GM12878 (cell line): ENCODE measurements at regions not wholly inside any gene's neighbourhood (a gene's known extent, or its start where the extent isn't known, plus 50 kb on each side); places are given as distances from the start of the nearest gene placed in this dataset.

Source experiments
- ATAC-seq: fragments of 200-7000 bp; cut with Tn5 transposase; 3 replicates; pipeline ENCODE4 v1.9.1; 2020; ENCODE audit warnings: mild to moderate bottlenecking, moderate library complexity
- BruUV-seq: library from RNA; stranded (reverse); fragments of 400-500 nt; replicated peaks from 2 replicates; lab custom pipeline; 2021; lab: Mats Ljungman, UMichigan
- CTCF ChIA-PET: fragments of 300-600 bp; sonication (Branson Sonifier 250); formaldehyde crosslinking; extraction: SDS; loops from one replicate; lab custom pipeline; 2021; ENCODE audit warnings: inconsistent platforms; lab: Yijun Ruan, JAX
- POLR2A ChIA-PET: fragments of 350-600 bp; formaldehyde crosslinking; extraction: SDS; loops from one replicate; lab custom pipeline; 2021; ENCODE audit warnings: inconsistent platforms; lab: Charles Lee
- RAD21 ChIA-PET: fragments of 300-600 bp; sonication (Branson Sonifier 250); formaldehyde crosslinking; loops from one replicate; lab custom pipeline; 2023; ENCODE audit warnings: antibody characterized with exemption; ENCODE audit not compliant: unreplicated experiment; lab: Charles Lee
- SMC1A ChIA-PET: fragments of 300-600 bp; sonication (Branson Sonifier 250); formaldehyde crosslinking; loops from one replicate; lab custom pipeline; 2023; ENCODE audit not compliant: unreplicated experiment, uncharacterized antibody; lab: Charles Lee
- DNase-seq: peaks from one replicate; pipeline ENCODE4 v3.0.0-alpha.2; 2011; ENCODE audit warnings: low read depth, low spot score
- FAIRE-seq: peaks from 3 replicates; lab custom pipeline; 2011; peaks lifted over from hg19 to GRCh38; lab: Jason Lieb, UNC
- H2AFZ ChIP-seq: 2 replicates; pipeline ENCODE4 v1.6.0; 2011; ENCODE audit warnings: low read depth, low read length, control low read depth; ENCODE audit not compliant: control insufficient read depth
- H3K27ac ChIP-seq: 2 replicates; pipeline ENCODE4 v1.5.1; 2011; ENCODE audit warnings: control low read depth; ENCODE audit not compliant: control insufficient read depth, insufficient read depth
- H3K27me3 ChIP-seq, 2 experiments: replicated peaks in 1 of 2; 2 replicates each; pipeline versions ENCODE4 v1.6.0 to v1.6.1; 2011; ENCODE audit warnings: low read length in 1 of 2; ENCODE audit not compliant: control insufficient read depth in 2 of 2, insufficient read depth in 2 of 2
- H3K36me3 ChIP-seq, 2 experiments: 2 replicates each; pipeline ENCODE4 v1.5.1; 2011; ENCODE audit warnings: low read length in 1 of 2; ENCODE audit not compliant: control insufficient read depth in 2 of 2, insufficient read depth in 2 of 2
- H3K4me1 ChIP-seq: 2 replicates; pipeline ENCODE4 v1.6.1; 2011; ENCODE audit warnings: mild to moderate bottlenecking, low read length, moderate library complexity, mixed read lengths; ENCODE audit not compliant: control insufficient read depth, insufficient read depth
- H3K4me2 ChIP-seq: 2 replicates; pipeline ENCODE4 v1.6.0; 2011; ENCODE audit warnings: control low read depth; ENCODE audit not compliant: control insufficient read depth, insufficient read depth
- H3K4me3 ChIP-seq: fragments of 200-600 bp; sonication (generic); 2 replicates; pipeline ENCODE4 v1.5.1; 2016
- H3K79me2 ChIP-seq: 2 replicates; pipeline ENCODE4 v1.6.0; 2011; ENCODE audit warnings: low read length; ENCODE audit not compliant: control insufficient read depth, insufficient read depth
- H3K9ac ChIP-seq: 2 replicates; pipeline ENCODE4 v1.8.0; 2011; ENCODE audit warnings: low read length, control low read depth, mixed read lengths; ENCODE audit not compliant: control insufficient read depth, insufficient read depth
- H3K9me3 ChIP-seq: replicated peaks from 3 replicates; pipeline ENCODE4 v1.5.1; 2011; ENCODE audit warnings: mild to moderate bottlenecking, low read length; ENCODE audit not compliant: control insufficient read depth, insufficient read depth
- H4K20me1 ChIP-seq: 2 replicates; pipeline ENCODE4 v1.6.0; 2011; ENCODE audit not compliant: control insufficient read depth, insufficient read depth
- ASH2L ChIP-seq: fragments of 300-600, 200-600 bp; sonication (generic); IDR thresholded peaks from 2 replicates; pipeline ENCODE4 v1.6.1; 2017; ENCODE audit warnings: low read depth, mild to moderate bottlenecking, borderline replicate concordance
- CBX3 ChIP-seq: fragments of 200-600 bp; sonication (generic); IDR thresholded peaks from 2 replicates; pipeline ENCODE4 v1.6.1; 2016; ENCODE audit warnings: low read depth, borderline replicate concordance
- CTCF ChIP-seq, 3 experiments: IDR thresholded peaks in 2 of 3; conservative IDR thresholded peaks in 1 of 3; 2 replicates each; pipeline ENCODE4 v1.5.1; 2011; ENCODE audit warnings: low read depth in 3 of 3, low read length in 3 of 3, mild to moderate bottlenecking in 3 of 3, control low read depth in 2 of 3, moderate library complexity in 2 of 3, inconsistent platforms in 1 of 3, mixed read lengths in 1 of 3; ENCODE audit not compliant: control insufficient read depth in 2 of 3, insufficient read depth in 1 of 3; ENCODE audit errors: extremely low read depth in 1 of 3
- ESRRA ChIP-seq: IDR thresholded peaks from 2 replicates; pipeline ENCODE4 v1.6.1; 2012; ENCODE audit warnings: mild to moderate bottlenecking, low read length, improper control_type of control experiment
- IKZF1 ChIP-seq: fragments of 450-650 bp; conservative IDR thresholded peaks from 2 replicates; pipeline ENCODE4 v1.6.1; 2017; ENCODE audit warnings: antibody characterized with exemption, mild to moderate bottlenecking
- KDM1A ChIP-seq: fragments of 200-600 bp; sonication (generic); IDR thresholded peaks from 2 replicates; pipeline ENCODE4 v1.6.1; 2016; ENCODE audit warnings: borderline replicate concordance
- PAX5 ChIP-seq: IDR thresholded peaks from 2 replicates; pipeline ENCODE4 v1.6.1; 2011; ENCODE audit warnings: low read depth, low read length, borderline replicate concordance
- PAX8 ChIP-seq: fragments of 450-650 bp; IDR thresholded peaks from 2 replicates; pipeline ENCODE4 v1.6.1; 2017; ENCODE audit warnings: mild to moderate bottlenecking, moderate library complexity
- PML ChIP-seq: IDR thresholded peaks from 2 replicates; pipeline ENCODE4 v1.6.1; 2012; ENCODE audit warnings: low read length, inconsistent platforms
- RAD51 ChIP-seq: fragments of 450-650 bp; IDR thresholded peaks from 2 replicates; pipeline ENCODE4 v1.6.1; 2016; ENCODE audit warnings: moderate library complexity, mild to moderate bottlenecking, inconsistent platforms
- SMAD5 ChIP-seq: IDR thresholded peaks from 2 replicates; pipeline ENCODE4 v1.6.1; 2016; ENCODE audit warnings: antibody characterized with exemption, low read depth
- SRF ChIP-seq, 2 experiments: IDR thresholded peaks; 2 replicates each; pipeline ENCODE4 v1.6.1; 2011; ENCODE audit warnings: low read depth in 2 of 2, low read length in 2 of 2, mild to moderate bottlenecking in 1 of 2, moderate library complexity in 1 of 2
- USF1 ChIP-seq: IDR thresholded peaks from 2 replicates; pipeline ENCODE4 v1.6.1; 2011; ENCODE audit warnings: borderline replicate concordance, low read depth, mild to moderate bottlenecking, moderate library complexity, mixed read lengths, low read length; ENCODE audit not compliant: insufficient read depth; ENCODE audit errors: extremely low read length
- ZBTB33 ChIP-seq: fragments of 450-650 bp; IDR thresholded peaks from 2 replicates; pipeline ENCODE4 v1.6.1; 2017; ENCODE audit warnings: mild to moderate bottlenecking
- ZNF687 ChIP-seq: fragments of 450-650 bp; IDR thresholded peaks from 2 replicates; pipeline ENCODE4 v1.6.1; 2017; ENCODE audit warnings: mild to moderate bottlenecking, moderate library complexity
- WGBS: methylation state at CpG from one replicate; pipeline ENCODE4 v1.1.6; 2016; ENCODE audit warnings: low lambda C conversion rate; ENCODE audit not compliant: insufficient replicate concordance, insufficient coverage; ENCODE audit errors: missing lambda C conversion rate; 5-methylcytosine and 5-hydroxymethylcytosine counted together
- in situ Hi-C: fragments of 300-500 bp; cut with MboI; formaldehyde crosslinking; loops from 9 replicates; pipeline ENCODE4 v1.14.3; 2018; ENCODE audit warnings: mixed read lengths
- intact Hi-C: fragments of 100-400 bp; cut with micrococcal nuclease; formaldehyde crosslinking; loops from one replicate; pipeline ENCODE4 v1.14.2; 2022; ENCODE audit not compliant: unreplicated experiment

GRCh38 chr12:91413581-91414546 lies 231.2 kb upstream of the DCN start:
- Histone ChIP-seq H3K27me3 (no peaks in the 10 kb centered on the region), H3K79me2 (no peaks in the 10 kb centered on the region), H3K4me2 (no peak overlapping the region), H3K9me3 (no peaks in the 10 kb centered on the region), H3K36me3 (no peaks in the 10 kb centered on the region), H3K4me1 (no peaks in the 10 kb centered on the region), H3K27ac (no peak overlapping the region), H2AFZ (no peak overlapping the region), H4K20me1 (no peaks in the 10 kb centered on the region), H3K4me3 (no peak overlapping the region), H3K9ac (no peak overlapping the region)
- RAD21 ChIA-PET = no interaction called here
- in situ Hi-C loops (no loop called here), intact Hi-C loops (no loop called here)
- SMC1A ChIA-PET = interaction anchor here (0.9 to 1.0 kb wide), 2 partner anchors 17 to 274 kb away, joined by 3 to 5 read pairs; no protein-coding TSS in a partner anchor
- CTCF ChIA-PET = interaction anchor here (0.5 to 1.3 kb wide), 2 partner anchors 32 to 159 kb away, joined by 3 to 4 read pairs; no protein-coding TSS in a partner anchor
- BruUV-seq = no TSS peak
- no peak for FAIRE-seq
- 64% methylated on average over 6 of the region's 6 CpGs for WGBS
- ATAC-seq = no peak
- no peak for DNase-seq
- POLR2A ChIA-PET = no interaction called here
- TF ChIP-seq IKZF1 (no peak), CTCF (IDR thresholded peaks at IDR 0.05 in 2 of 3, conservative IDR thresholded peaks at IDR 0.05 in 1 of 3; ENCODE audit: control insufficient read depth in 2 of 3, extremely low read depth in 1 of 3, insufficient read depth in 1 of 3, low read depth in 3 of 3, low read length in 3 of 3) (no peak), PAX5 (no peak), USF1 (no peak), ZNF687 (no peak), PML (no peak), ASH2L (no peak), SMAD5 (no peak), RAD51 (no peak), ESRRA (no peak), SRF (IDR thresholded peaks at IDR 0.05; ENCODE audit: low read depth in 2 of 2, low read length in 2 of 2) (no peak), CBX3 (no peak), KDM1A (no peak), PAX8 (no peak), ZBTB33 (no peak)
